ENCODE measurements at regions not wholly inside any gene's neighbourhood (a gene's known extent, or its start where the extent isn't known, plus 50 kb on each side); places are given as distances from the start of the nearest gene placed in this dataset.

DNA sequence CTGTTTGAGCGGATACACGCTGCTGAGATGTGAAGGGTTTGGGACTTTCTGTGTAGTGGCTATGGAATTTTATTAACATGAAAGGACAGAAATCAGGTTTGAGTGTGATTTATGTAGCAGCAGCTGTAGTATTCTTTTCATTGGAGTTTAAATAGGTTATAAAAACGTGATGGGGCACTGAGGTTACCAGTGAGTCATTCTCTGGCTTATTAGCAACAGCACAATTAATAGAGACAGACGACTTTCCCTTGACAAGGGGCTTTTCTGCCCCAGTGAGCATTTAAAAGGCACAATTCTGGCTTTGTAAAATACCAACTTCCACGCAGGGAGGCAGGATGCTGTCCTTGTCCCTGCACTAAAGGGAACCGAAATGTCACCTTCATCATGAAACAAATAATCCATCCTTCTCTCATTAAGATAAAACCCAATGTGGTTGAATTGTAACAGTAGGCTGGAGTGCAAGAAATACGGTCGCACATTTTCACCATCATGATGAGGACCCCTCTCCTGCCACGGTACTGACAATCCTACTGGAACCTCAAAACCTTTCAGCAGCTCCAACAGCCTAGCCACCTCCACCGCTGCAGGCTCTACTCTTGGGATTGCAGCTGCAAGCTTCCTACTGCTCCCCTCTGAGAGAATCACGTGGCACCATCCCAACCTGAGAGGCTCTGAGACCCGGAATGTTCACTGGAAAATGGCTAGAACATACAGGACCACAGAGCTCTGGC is 293.9 kb downstream of the IRX1 start:
- H3K4me2 ChIP-seq (ENCODE audit: low read depth, low read length) = no peak overlapping the region
- no peak for DNase-seq
- no peaks in the 10 kb centered on the region; the same call in 1 of the 2 replicates for H3K9me3 ChIP-seq (replicated peaks; ENCODE audit: insufficient read depth, low read length)
- H3K27me3 ChIP-seq (replicated peaks; ENCODE audit: insufficient read depth, low read length) = no peaks in the 10 kb centered on the region
- H4K20me1 ChIP-seq (ENCODE audit: insufficient read depth, low read length) = no peaks in the 10 kb centered on the region
- H2AFZ ChIP-seq (ENCODE audit: low read length) = no peak overlapping the region
- TF ChIP-seq, protein P1, sequence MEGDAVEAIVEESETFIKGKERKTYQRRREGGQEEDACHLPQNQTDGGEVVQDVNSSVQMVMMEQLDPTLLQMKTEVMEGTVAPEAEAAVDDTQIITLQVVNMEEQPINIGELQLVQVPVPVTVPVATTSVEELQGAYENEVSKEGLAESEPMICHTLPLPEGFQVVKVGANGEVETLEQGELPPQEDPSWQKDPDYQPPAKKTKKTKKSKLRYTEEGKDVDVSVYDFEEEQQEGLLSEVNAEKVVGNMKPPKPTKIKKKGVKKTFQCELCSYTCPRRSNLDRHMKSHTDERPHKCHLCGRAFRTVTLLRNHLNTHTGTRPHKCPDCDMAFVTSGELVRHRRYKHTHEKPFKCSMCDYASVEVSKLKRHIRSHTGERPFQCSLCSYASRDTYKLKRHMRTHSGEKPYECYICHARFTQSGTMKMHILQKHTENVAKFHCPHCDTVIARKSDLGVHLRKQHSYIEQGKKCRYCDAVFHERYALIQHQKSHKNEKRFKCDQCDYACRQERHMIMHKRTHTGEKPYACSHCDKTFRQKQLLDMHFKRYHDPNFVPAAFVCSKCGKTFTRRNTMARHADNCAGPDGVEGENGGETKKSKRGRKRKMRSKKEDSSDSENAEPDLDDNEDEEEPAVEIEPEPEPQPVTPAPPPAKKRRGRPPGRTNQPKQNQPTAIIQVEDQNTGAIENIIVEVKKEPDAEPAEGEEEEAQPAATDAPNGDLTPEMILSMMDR (IDR thresholded peaks at IDR 0.05; ENCODE audit: low read length) = no peak
- TF ChIP-seq EZH2 (optimal IDR thresholded peaks at IDR 0.05; ENCODE audit: low read depth, low read length) = no peak
- TF ChIP-seq EZH2phosphoT487 (IDR thresholded peaks at IDR 0.05; ENCODE audit: low read length) = no peak
- H3K79me2 ChIP-seq (ENCODE audit: low read length) = no peaks in the 10 kb centered on the region
- H3K4me3 ChIP-seq (ENCODE audit: low read length) = no peak overlapping the region
- no peaks in the 10 kb centered on the region for H3K9me2 ChIP-seq (replicated peaks; ENCODE audit: insufficient read depth, low read length)
- no peak overlapping the region for H3K27ac ChIP-seq (ENCODE audit: low read length)
- no peaks in the 10 kb centered on the region for H3F3A ChIP-seq (ENCODE audit: insufficient read depth, low read length)
- no peaks in the 10 kb centered on the region for H3K36me3 ChIP-seq (replicated peaks; ENCODE audit: insufficient read depth, low read length)
- no peaks in the 10 kb centered on the region for H3K4me1 ChIP-seq (ENCODE audit: low read length)
- H3K9ac ChIP-seq (ENCODE audit: low read length) = no peak overlapping the region

DNA sequence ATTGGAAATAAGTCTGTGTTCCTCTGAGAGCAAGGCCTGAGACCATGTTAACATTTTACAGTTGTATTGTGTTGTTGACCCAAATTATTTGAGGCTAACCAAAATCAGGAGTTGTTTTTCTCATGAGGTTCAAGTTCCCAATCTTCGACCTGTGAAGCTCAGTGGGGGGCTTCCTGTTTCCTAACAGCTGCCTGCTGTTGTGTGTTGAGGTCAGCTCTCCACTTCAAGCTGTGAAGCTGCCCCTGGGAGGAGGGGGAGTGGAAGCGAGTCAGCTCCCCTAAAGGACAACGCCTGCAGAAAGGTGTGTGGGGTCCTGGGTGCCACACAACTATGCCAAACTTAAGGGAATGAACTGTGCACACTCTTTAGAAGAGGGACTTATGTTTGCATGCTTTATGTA is 295.5 kb downstream of the IRX1 start:
- Histone ChIP-seq H3K9ac (ENCODE audit: low read length) (no peak overlapping the region), H3K4me3 (ENCODE audit: low read length) (no peak overlapping the region), H3K36me3 (replicated peaks; ENCODE audit: insufficient read depth, low read length) (no peaks in the 10 kb centered on the region), H3K4me1 (ENCODE audit: low read length) (no peaks in the 10 kb centered on the region), H3K9me3 (replicated peaks; ENCODE audit: insufficient read depth, low read length) (no peaks in the 10 kb centered on the region; the same call in 1 of the 2 replicates), H3K27ac (ENCODE audit: low read length) (no peak overlapping the region), H3F3A (ENCODE audit: insufficient read depth, low read length) (no peaks in the 10 kb centered on the region), H3K4me2 (ENCODE audit: low read depth, low read length) (no peak overlapping the region), H3K9me2 (replicated peaks; ENCODE audit: insufficient read depth, low read length) (no peaks in the 10 kb centered on the region), H2AFZ (ENCODE audit: low read length) (no peak overlapping the region), H4K20me1 (ENCODE audit: insufficient read depth, low read length) (no peaks in the 10 kb centered on the region), H3K27me3 (replicated peaks; ENCODE audit: insufficient read depth, low read length) (no peaks in the 10 kb centered on the region), H3K79me2 (ENCODE audit: low read length) (no peaks in the 10 kb centered on the region)
- TF ChIP-seq EZH2phosphoT487 (IDR thresholded peaks at IDR 0.05; ENCODE audit: low read length) (no peak), EZH2 (optimal IDR thresholded peaks at IDR 0.05; ENCODE audit: low read depth, low read length) (no peak)
- TF ChIP-seq, protein P1 (IDR thresholded peaks at IDR 0.05; ENCODE audit: low read length) = no peak
- no peak for DNase-seq

DNA sequence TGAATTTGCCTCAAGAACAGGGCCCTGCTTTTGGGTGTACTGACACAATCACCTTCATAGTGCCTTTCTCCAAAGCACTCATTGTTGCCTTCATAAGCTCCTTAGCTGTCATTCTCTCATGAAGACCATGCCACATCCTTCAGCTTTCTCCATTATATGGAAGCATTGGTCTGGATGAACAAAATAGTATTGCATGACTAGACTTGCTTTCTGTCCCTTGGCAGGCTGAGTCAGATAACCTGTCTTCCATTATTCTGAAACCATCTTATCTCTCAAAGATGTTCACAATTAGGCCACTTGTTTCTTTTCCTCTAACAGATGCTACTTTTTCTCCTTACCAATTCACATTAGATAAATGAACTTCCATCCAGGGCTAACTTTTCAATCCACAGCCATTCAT is 297.9 kb downstream of the IRX1 start:
- TF ChIP-seq EZH2 (optimal IDR thresholded peaks at IDR 0.05; ENCODE audit: low read depth, low read length) (no peak), EZH2phosphoT487 (IDR thresholded peaks at IDR 0.05; ENCODE audit: low read length) (no peak)
- TF ChIP-seq, protein P1 (IDR thresholded peaks at IDR 0.05; ENCODE audit: low read length) = no peak
- Histone ChIP-seq H3K4me1 (ENCODE audit: low read length) (no peaks in the 10 kb centered on the region), H3K9ac (ENCODE audit: low read length) (no peak overlapping the region), H3K4me2 (ENCODE audit: low read depth, low read length) (no peak overlapping the region), H4K20me1 (ENCODE audit: insufficient read depth, low read length) (no peaks in the 10 kb centered on the region), H3K27ac (ENCODE audit: low read length) (no peak overlapping the region), H3K9me3 (replicated peaks; ENCODE audit: insufficient read depth, low read length) (no peaks in the 10 kb centered on the region; the same call in 1 of the 2 replicates), H3K27me3 (replicated peaks; ENCODE audit: insufficient read depth, low read length) (no peaks in the 10 kb centered on the region), H3K9me2 (replicated peaks; ENCODE audit: insufficient read depth, low read length) (no peaks in the 10 kb centered on the region), H3K79me2 (ENCODE audit: low read length) (no peaks in the 10 kb centered on the region), H2AFZ (ENCODE audit: low read length) (no peak overlapping the region), H3F3A (ENCODE audit: insufficient read depth, low read length) (no peaks in the 10 kb centered on the region), H3K36me3 (replicated peaks; ENCODE audit: insufficient read depth, low read length) (no peaks in the 10 kb centered on the region), H3K4me3 (ENCODE audit: low read length) (no peak overlapping the region)
- DNase-seq = no peak

Measured in MM.1S (cell line).